ENCODE measurements at regions not wholly inside any gene's neighbourhood (a gene's known extent, or its start where the extent isn't known, plus 50 kb on each side); places are given as distances from the start of the nearest gene placed in this dataset.

DNA sequence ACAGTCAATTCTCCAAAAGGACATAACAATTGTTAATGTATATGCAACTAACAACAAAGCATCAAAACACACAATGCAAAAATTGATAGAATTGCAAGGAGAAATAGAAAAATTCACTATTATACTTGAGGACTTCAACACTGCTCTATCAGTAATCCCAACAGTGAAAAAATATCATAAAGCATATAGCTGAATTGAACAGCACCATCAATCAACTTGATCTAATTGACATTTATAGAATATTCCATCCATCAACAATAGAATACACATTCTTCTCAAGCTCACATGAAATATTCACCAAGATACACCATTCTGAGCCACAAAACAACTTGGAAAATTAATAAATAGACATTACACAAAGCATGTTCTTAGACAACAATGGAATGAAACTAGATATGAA lies 60.1 kb upstream of the ASXL3 start:
- Histone ChIP-seq H3K9ac (ENCODE audit: insufficient read depth, low read length) (no peak overlapping the region), H3K4me2 (ENCODE audit: extremely low read depth, insufficient read depth, low read length) (no peak overlapping the region), H4K20me1 (ENCODE audit: control insufficient read depth, extremely low read depth, insufficient read depth, low read length) (no peaks in the 10 kb centered on the region), H3K27me3 (ENCODE audit: control insufficient read depth, insufficient read depth, low read length) (no peaks in the 10 kb centered on the region), H3K9me3 (ENCODE audit: control insufficient read depth, insufficient read depth, low read depth, low read length) (no peaks in the 10 kb centered on the region), H3K79me2 (ENCODE audit: control insufficient read depth, insufficient read depth, low read length) (no peaks in the 10 kb centered on the region), H3K4me3 (replicated peaks in 1 of 4; ENCODE audit: control extremely low read depth in 1 of 4, insufficient read depth in 1 of 4, low read depth in 3 of 4, low read length in 4 of 4) (no peak overlapping the region), H3K27ac (ENCODE audit: insufficient read depth, low read length) (no peak overlapping the region), H3K4me1 (ENCODE audit: control insufficient read depth, extremely low read depth, insufficient read depth, low read length) (no peaks in the 10 kb centered on the region), H3K36me3 (ENCODE audit: control insufficient read depth, insufficient read depth, low read length) (no peaks in the 10 kb centered on the region), H2AFZ (ENCODE audit: low read length) (no peak overlapping the region)
- TF ChIP-seq, protein P1, sequence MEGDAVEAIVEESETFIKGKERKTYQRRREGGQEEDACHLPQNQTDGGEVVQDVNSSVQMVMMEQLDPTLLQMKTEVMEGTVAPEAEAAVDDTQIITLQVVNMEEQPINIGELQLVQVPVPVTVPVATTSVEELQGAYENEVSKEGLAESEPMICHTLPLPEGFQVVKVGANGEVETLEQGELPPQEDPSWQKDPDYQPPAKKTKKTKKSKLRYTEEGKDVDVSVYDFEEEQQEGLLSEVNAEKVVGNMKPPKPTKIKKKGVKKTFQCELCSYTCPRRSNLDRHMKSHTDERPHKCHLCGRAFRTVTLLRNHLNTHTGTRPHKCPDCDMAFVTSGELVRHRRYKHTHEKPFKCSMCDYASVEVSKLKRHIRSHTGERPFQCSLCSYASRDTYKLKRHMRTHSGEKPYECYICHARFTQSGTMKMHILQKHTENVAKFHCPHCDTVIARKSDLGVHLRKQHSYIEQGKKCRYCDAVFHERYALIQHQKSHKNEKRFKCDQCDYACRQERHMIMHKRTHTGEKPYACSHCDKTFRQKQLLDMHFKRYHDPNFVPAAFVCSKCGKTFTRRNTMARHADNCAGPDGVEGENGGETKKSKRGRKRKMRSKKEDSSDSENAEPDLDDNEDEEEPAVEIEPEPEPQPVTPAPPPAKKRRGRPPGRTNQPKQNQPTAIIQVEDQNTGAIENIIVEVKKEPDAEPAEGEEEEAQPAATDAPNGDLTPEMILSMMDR (conservative IDR thresholded peaks at IDR 0.05 in 1 of 2, IDR thresholded peaks at IDR 0.05 in 1 of 2; ENCODE audit: low read depth in 1 of 2, low read length in 2 of 2), result no peak
- DNase-seq (ENCODE audit: low read depth in 2 of 2), result no peak

DNA sequence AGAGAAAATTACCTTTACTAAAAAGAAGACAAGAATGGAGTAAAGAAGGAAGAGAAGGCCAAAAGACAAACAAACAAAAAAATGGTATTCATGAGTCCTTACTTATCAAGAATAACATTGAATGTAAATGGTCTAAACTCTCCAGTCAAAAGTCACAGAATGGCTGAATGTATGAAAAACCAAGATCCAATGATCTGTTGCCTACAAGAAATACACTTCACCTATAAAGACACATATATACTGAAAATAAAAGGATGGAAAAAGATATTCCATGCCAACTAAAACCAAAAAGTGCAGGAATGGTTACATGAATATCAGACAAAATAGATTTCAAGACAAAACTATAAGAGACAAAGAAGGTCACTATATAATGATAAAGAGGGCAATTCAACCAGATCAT lies 65.0 kb upstream of the ASXL3 start:
- no peaks in the 10 kb centered on the region for H4K20me1 ChIP-seq (ENCODE audit: control insufficient read depth, extremely low read depth, insufficient read depth, low read length)
- no peak for TF ChIP-seq EZH2 (IDR thresholded peaks at IDR 0.05; ENCODE audit: low read length, missing control alignments)
- TF ChIP-seq, protein P1 (conservative IDR thresholded peaks at IDR 0.05 in 1 of 2, IDR thresholded peaks at IDR 0.05 in 1 of 2; ENCODE audit: low read depth in 1 of 2, low read length in 2 of 2), result no peak

DNA sequence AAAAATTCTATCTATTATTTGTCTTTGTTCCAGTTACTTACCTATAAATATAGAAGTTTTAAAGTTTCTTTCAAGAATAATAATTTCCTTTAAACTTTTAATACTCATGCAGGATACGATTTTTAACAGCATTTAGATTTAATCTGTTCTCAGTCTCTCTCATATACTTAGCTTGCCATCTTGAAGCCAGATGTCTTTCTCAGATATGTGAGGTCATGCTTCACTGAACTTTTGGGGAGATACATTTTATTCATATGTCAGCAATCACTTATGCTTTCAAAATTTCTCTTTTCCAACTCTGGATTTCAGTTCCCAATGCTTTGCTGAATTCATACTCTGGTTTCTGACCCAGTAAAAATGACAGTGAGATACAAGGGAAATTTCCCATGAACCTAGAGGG lies 66.5 kb upstream of the CCDC178 start:
- Histone ChIP-seq H3K4me2 (ENCODE audit: extremely low read depth, insufficient read depth, low read length) (no peak overlapping the region), H3K9ac (ENCODE audit: insufficient read depth, low read length) (no peak overlapping the region), H3K4me3 (replicated peaks in 1 of 4; ENCODE audit: control extremely low read depth in 1 of 4, insufficient read depth in 1 of 4, low read depth in 3 of 4, low read length in 4 of 4) (no peak overlapping the region), H3K79me2 (ENCODE audit: control insufficient read depth, insufficient read depth, low read length) (no peaks in the 10 kb centered on the region), H3K9me3 (ENCODE audit: control insufficient read depth, insufficient read depth, low read depth, low read length) (no peaks in the 10 kb centered on the region), H3K27me3 (ENCODE audit: control insufficient read depth, insufficient read depth, low read length) (no peaks in the 10 kb centered on the region), H3K4me1 (ENCODE audit: control insufficient read depth, extremely low read depth, insufficient read depth, low read length) (no peaks in the 10 kb centered on the region), H2AFZ (ENCODE audit: low read length) (no peak overlapping the region), H3K36me3 (ENCODE audit: control insufficient read depth, insufficient read depth, low read length) (no peaks in the 10 kb centered on the region), H3K27ac (ENCODE audit: insufficient read depth, low read length) (no peak overlapping the region), H4K20me1 (ENCODE audit: control insufficient read depth, extremely low read depth, insufficient read depth, low read length) (no peaks in the 10 kb centered on the region)
- DNase-seq (ENCODE audit: low read depth in 2 of 2), result peak in 1 of 2 donors; percentile 19
- TF ChIP-seq, protein P1 (conservative IDR thresholded peaks at IDR 0.05 in 1 of 2, IDR thresholded peaks at IDR 0.05 in 1 of 2; ENCODE audit: low read depth in 1 of 2, low read length in 2 of 2), result no peak
- no peak for TF ChIP-seq EZH2 (IDR thresholded peaks at IDR 0.05; ENCODE audit: low read length, missing control alignments)

More for the DNA sequence above, 65.0 kb upstream of the ASXL3 start:
- no peak overlapping the region for H3K4me3 ChIP-seq (replicated peaks in 1 of 4; ENCODE audit: control extremely low read depth in 1 of 4, insufficient read depth in 1 of 4, low read depth in 3 of 4, low read length in 4 of 4)
- H2AFZ ChIP-seq (ENCODE audit: low read length), result no peak overlapping the region
- H3K4me1 ChIP-seq (ENCODE audit: control insufficient read depth, extremely low read depth, insufficient read depth, low read length), result no peaks in the 10 kb centered on the region
- H3K36me3 ChIP-seq (ENCODE audit: control insufficient read depth, insufficient read depth, low read length), result no peaks in the 10 kb centered on the region
- H3K4me2 ChIP-seq (ENCODE audit: extremely low read depth, insufficient read depth, low read length), result no peak overlapping the region
- no peak for DNase-seq (ENCODE audit: low read depth in 2 of 2)
- H3K27me3 ChIP-seq (ENCODE audit: control insufficient read depth, insufficient read depth, low read length), result no peaks in the 10 kb centered on the region
- H3K9ac ChIP-seq (ENCODE audit: insufficient read depth, low read length), result no peak overlapping the region
- no peaks in the 10 kb centered on the region for H3K9me3 ChIP-seq (ENCODE audit: control insufficient read depth, insufficient read depth, low read depth, low read length)
- H3K27ac ChIP-seq (ENCODE audit: insufficient read depth, low read length), result no peak overlapping the region
- no peaks in the 10 kb centered on the region for H3K79me2 ChIP-seq (ENCODE audit: control insufficient read depth, insufficient read depth, low read length)

All from fibroblast of lung (primary cell).